Stomach (tissue), 4 donors: ENCODE measurements at regions not wholly inside any gene's neighbourhood (a gene's known extent, or its start where the extent isn't known, plus 50 kb on each side); places are given as distances from the start of the nearest gene placed in this dataset.

Experiments
- EP300 ChIP-seq: sonication (generic); formaldehyde crosslinking; IDR thresholded peaks from one replicate; pipeline ENCODE4 v1.6.1; 2017; ENCODE audit warnings: antibody characterized with exemption
- POLR2A ChIP-seq, 4 donors: fragments of 450-650 bp; IDR thresholded peaks; one replicate each; pipeline ENCODE4 v1.6.1; 2016; ENCODE audit warnings: antibody characterized with exemption in 4 of 4, control low read depth in 2 of 4, mild to moderate bottlenecking in 1 of 4, moderate library complexity in 1 of 4
- POLR2AphosphoS5 ChIP-seq, 3 donors: sonication (generic); formaldehyde crosslinking; IDR thresholded peaks; one replicate each; pipeline ENCODE4 v1.6.1; 2016; ENCODE audit warnings: antibody characterized with exemption in 3 of 3
- TF ChIP-seq, protein P1 (sequence below), 7 experiments: fragments of 450-650 bp in 4 of 7; fragments of 200-600 bp in 3 of 7; sonication (generic) in 3 of 7; IDR thresholded peaks; one replicate each; pipeline ENCODE4 v1.5.1; 2016 to 2019; ENCODE audit warnings: antibody characterized with exemption in 7 of 7, control low read depth in 2 of 7, mild to moderate bottlenecking in 1 of 7

DNA sequence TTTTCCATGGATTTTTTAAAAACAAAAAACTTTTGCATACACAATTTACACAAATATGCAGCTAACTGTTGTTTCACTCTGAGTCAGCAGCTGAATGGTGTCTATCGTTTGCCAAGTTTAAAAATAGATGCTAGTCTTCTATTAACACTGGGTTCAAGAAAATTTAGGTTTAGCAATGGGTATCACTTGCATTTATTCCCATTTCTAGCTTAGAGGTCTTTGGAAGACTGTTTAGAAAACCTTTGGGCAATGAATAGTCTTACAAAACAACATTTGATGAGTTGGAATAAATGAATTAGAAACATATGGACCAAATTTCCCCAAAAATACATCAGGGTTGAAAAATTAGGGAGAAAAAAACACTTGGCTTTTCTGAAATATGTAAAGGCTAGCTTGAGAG is 165.8 kb downstream of the LYPLAL1 start:
- TF ChIP-seq POLR2A (IDR thresholded peaks at IDR 0.05) (no peak), POLR2AphosphoS5 (IDR thresholded peaks at IDR 0.05) (no peak), EP300 (no peak)
- TF ChIP-seq, protein P1, sequence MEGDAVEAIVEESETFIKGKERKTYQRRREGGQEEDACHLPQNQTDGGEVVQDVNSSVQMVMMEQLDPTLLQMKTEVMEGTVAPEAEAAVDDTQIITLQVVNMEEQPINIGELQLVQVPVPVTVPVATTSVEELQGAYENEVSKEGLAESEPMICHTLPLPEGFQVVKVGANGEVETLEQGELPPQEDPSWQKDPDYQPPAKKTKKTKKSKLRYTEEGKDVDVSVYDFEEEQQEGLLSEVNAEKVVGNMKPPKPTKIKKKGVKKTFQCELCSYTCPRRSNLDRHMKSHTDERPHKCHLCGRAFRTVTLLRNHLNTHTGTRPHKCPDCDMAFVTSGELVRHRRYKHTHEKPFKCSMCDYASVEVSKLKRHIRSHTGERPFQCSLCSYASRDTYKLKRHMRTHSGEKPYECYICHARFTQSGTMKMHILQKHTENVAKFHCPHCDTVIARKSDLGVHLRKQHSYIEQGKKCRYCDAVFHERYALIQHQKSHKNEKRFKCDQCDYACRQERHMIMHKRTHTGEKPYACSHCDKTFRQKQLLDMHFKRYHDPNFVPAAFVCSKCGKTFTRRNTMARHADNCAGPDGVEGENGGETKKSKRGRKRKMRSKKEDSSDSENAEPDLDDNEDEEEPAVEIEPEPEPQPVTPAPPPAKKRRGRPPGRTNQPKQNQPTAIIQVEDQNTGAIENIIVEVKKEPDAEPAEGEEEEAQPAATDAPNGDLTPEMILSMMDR (IDR thresholded peaks at IDR 0.05), result no peak
